Activated CD8-positive, alpha-beta T cell treated with anti-CD3 and anti-CD28 coated beads for 36 hours (primary cell): ENCODE measurements at regions not wholly inside any gene's neighbourhood (a gene's known extent, or its start where the extent isn't known, plus 50 kb on each side); places are given as distances from the start of the nearest gene placed in this dataset.

Experiments
- ATAC-seq: fragments of 200-7000 bp; cut with Tn5 transposase; one replicate; pipeline ENCODE4 v1.10.0; 2021; ENCODE audit warnings: mild to moderate bottlenecking, moderate library complexity
- CTCF ChIA-PET: fragments of 350-600 bp; sonication (Branson Sonifier 250); formaldehyde crosslinking; loops from one replicate; lab custom pipeline; 2021; ENCODE audit warnings: antibody characterized with exemption; lab: Charles Lee
- POLR2A ChIA-PET: fragments of 350-600 bp; sonication (Branson Sonifier 250); formaldehyde crosslinking; loops from one replicate; lab custom pipeline; 2021; ENCODE audit warnings: antibody characterized with exemption; lab: Charles Lee
- DNase-seq: peaks from one replicate; pipeline ENCODE4 v3.0.0-alpha.2; 2020
- H3K27ac Mint-ChIP-seq: one replicate; pipeline ENCODE4 v1.8.0; 2021; ENCODE audit warnings: mild to moderate bottlenecking, mixed read lengths
- H3K27me3 Mint-ChIP-seq: one replicate; pipeline ENCODE4 v1.8.0; 2021; ENCODE audit warnings: mixed read lengths
- H3K36me3 Mint-ChIP-seq: one replicate; pipeline ENCODE4 v1.8.0; 2021; ENCODE audit warnings: low read depth, mixed read lengths
- H3K4me1 Mint-ChIP-seq: one replicate; pipeline ENCODE4 v1.8.0; 2021; ENCODE audit warnings: low read depth, mixed read lengths
- H3K4me3 Mint-ChIP-seq: one replicate; pipeline ENCODE4 v1.8.0; 2021; ENCODE audit warnings: mild to moderate bottlenecking, moderate library complexity, mixed read lengths
- H3K9me3 Mint-ChIP-seq: one replicate; pipeline ENCODE4 v1.8.0; 2021; ENCODE audit warnings: mixed read lengths
- CTCF ChIP-seq: fragments of 200-600 bp; IDR thresholded peaks from one replicate; pipeline ENCODE4 v1.8.0; 2022; ENCODE audit warnings: antibody characterized with exemption, mild to moderate bottlenecking
- intact Hi-C: fragments of 100-400 bp; cut with micrococcal nuclease; formaldehyde crosslinking; loops from one replicate; pipeline ENCODE4 v1.10.0; 2022

DNA sequence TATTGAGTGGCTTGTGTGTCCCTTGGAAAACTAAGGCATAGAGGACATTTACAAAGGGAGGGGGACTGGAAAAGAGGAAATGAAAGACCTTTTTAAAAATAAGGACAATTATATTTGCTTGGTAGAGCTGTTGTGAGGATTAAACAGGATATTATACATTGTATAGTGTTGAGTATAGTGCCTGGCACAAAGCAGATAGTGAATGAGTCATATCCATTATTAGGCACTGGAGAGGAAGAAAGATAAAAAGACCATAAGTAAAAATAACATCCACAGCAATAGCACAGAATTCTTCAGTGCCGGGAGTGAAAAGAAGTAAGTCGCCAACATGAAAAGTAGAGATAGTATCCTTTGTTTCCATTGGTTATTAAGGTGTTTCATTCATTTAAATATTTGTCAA, 623.3 kb downstream of the PDCD6IP start:
- intact Hi-C loops: no loop called here
- CTCF ChIA-PET: no interaction called here
- ATAC-seq: no peak

DNA sequence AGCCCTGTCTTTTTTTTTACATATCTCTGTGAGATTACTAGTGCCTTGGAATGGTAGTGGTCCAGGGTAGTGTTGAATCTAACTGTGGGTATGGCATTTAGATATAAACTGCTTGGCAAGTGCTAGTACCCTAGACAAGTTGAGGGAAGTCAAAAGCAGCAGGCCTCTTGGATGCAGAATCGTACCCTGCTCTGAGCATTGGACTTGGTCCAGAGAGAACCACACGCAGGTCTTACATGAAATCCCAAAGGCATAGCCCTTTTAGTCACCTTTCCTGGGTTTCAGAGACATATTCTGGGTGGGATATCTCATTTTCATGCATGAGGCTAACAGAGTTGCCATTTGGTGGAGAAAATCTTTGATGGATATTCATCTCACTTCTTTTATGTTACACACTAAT, 641.4 kb downstream of the PDCD6IP start:
- intact Hi-C loops: no loop called here
- no peak for TF ChIP-seq CTCF
- Mint-ChIP-seq H3K27me3 (no peaks in the 10 kb centered on the region), H3K4me1 (no peaks in the 10 kb centered on the region), H3K36me3 (no peaks in the 10 kb centered on the region), H3K4me3 (no peak overlapping the region), H3K9me3 (peaks cover 10% of the 10 kb centered on the region), H3K27ac (no peak overlapping the region)
- CTCF ChIA-PET: no interaction called here
- ATAC-seq (no peak), DNase-seq (no peak)
- POLR2A ChIA-PET: no interaction called here

More for the DNA sequence above, 623.3 kb downstream of the PDCD6IP start:
- no peak for DNase-seq
- Mint-ChIP-seq H3K36me3 (no peaks in the 10 kb centered on the region), H3K4me3 (no peak overlapping the region), H3K9me3 (no peaks in the 10 kb centered on the region), H3K27ac (no peak overlapping the region), H3K27me3 (no peaks in the 10 kb centered on the region), H3K4me1 (no peaks in the 10 kb centered on the region)
- POLR2A ChIA-PET: no interaction called here
- TF ChIP-seq CTCF: no peak

GRCh38 chr3:34444137-34444536, 645.7 kb downstream of the PDCD6IP start:
- Mint-ChIP-seq H3K4me1 (no peaks in the 10 kb centered on the region), H3K9me3 (peaks cover 30% of the 10 kb centered on the region), H3K27ac (no peak overlapping the region), H3K4me3 (no peak overlapping the region), H3K36me3 (no peaks in the 10 kb centered on the region), H3K27me3 (no peaks in the 10 kb centered on the region)
- POLR2A ChIA-PET: no interaction called here
- DNase-seq (no peak), ATAC-seq (no peak)
- TF ChIP-seq CTCF: no peak
- CTCF ChIA-PET: no interaction called here
- intact Hi-C loops: no loop called here

GRCh38 chr3:34449305-34449704, 650.9 kb downstream of the PDCD6IP start:
- H3K27ac Mint-ChIP-seq: no peak overlapping the region
- POLR2A ChIA-PET: no interaction called here

DNA sequence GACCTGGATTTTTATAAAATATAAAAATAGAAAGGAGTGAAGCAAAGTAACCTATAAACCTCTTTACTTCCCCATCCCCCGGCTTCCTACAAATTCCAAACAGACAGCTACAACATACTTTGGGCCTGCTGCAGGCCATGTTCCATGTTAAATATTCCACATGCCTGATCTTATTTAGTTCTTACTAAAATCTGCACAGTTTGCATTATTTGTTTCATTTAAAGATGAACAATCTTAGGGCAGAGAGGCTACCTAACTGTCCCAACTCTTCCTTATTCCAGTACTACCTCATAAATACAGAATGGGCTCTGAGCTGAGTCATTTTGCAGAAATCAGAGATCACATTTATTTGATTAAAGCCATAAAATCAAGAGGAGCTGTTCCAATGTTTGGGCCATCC, 665.0 kb downstream of the PDCD6IP start:
- no peak overlapping the region for H3K4me3 Mint-ChIP-seq
- H3K27me3 Mint-ChIP-seq: no peaks in the 10 kb centered on the region
- ChIA-PET POLR2A (no interaction called here), CTCF (interaction anchor here (0.5 to 0.6 kb wide), 2 partner anchors 323 to 1116 kb away, joined by 3 read pairs; no protein-coding TSS in a partner anchor)
- no peaks in the 10 kb centered on the region for H3K4me1 Mint-ChIP-seq
- no peak overlapping the region for H3K27ac Mint-ChIP-seq
- no peaks in the 10 kb centered on the region for H3K36me3 Mint-ChIP-seq
- no peak for DNase-seq
- H3K9me3 Mint-ChIP-seq: peaks cover 21% of the 10 kb centered on the region
- no peak for TF ChIP-seq CTCF
- intact Hi-C loops: no loop called here
- ATAC-seq: no peak

More at GRCh38 chr3:34449305-34449704, 650.9 kb downstream of the PDCD6IP start:
- CTCF ChIA-PET: no interaction called here
- intact Hi-C loops: no loop called here
- ATAC-seq (no peak), DNase-seq (no peak)
- Mint-ChIP-seq H3K9me3 (peaks cover 23% of the 10 kb centered on the region), H3K27me3 (no peaks in the 10 kb centered on the region), H3K36me3 (no peaks in the 10 kb centered on the region), H3K4me1 (no peaks in the 10 kb centered on the region), H3K4me3 (no peak overlapping the region)
- no peak for TF ChIP-seq CTCF
